K562 (cell line): ENCODE measurements at regions not wholly inside any gene's neighbourhood (a gene's known extent, or its start where the extent isn't known, plus 50 kb on each side); places are given as distances from the start of the nearest gene placed in this dataset.

ENCODE experiments used
- BCLAF1 ChIP-seq, 2 experiments: fragments of 450-650 bp in 1 of 2; IDR thresholded peaks; 2 replicates each; pipeline ENCODE4 v1.6.1; 2011 to 2017; ENCODE audit warnings: low read depth in 2 of 2, antibody characterized with exemption in 1 of 2, borderline replicate concordance in 1 of 2, low read length in 1 of 2, mild to moderate bottlenecking in 1 of 2, mixed read lengths in 1 of 2; ENCODE audit not compliant: control insufficient read depth in 1 of 2
- E2F3 ChIP-seq: fragments of 250-450 bp; sonication (Bioruptor Pico); IDR thresholded peaks from 2 replicates; pipeline ENCODE4 v1.4.0; 2020; ENCODE audit warnings: mild to moderate bottlenecking
- HDAC6 ChIP-seq: IDR thresholded peaks from 2 replicates; pipeline ENCODE4 v1.6.1; 2012; ENCODE audit warnings: low read depth, mild to moderate bottlenecking, control low read depth, inconsistent platforms, low read length, moderate library complexity
- HDAC8 ChIP-seq: fragments of 450-650 bp; IDR thresholded peaks from 2 replicates; pipeline ENCODE4 v1.6.1; 2016; ENCODE audit warnings: mild to moderate bottlenecking, missing genetic modification characterization, moderate library complexity, missing compliant biosample characterization
- KAT7 ChIP-seq: sonication (generic); formaldehyde crosslinking; IDR thresholded peaks from 2 replicates; pipeline ENCODE4 v1.8.0; 2022; ENCODE audit warnings: missing genetic modification reagents, mild to moderate bottlenecking, borderline replicate concordance
- MECOM ChIP-seq: fragments of 250-450 bp; sonication (Bioruptor Pico); IDR thresholded peaks from 2 replicates; pipeline ENCODE4 v1.8.0; 2022; ENCODE audit warnings: inconsistent platforms
- NFRKB ChIP-seq: fragments of 450-650 bp; IDR thresholded peaks from 2 replicates; pipeline ENCODE4 v1.6.1; 2016; ENCODE audit warnings: low read depth
- POLR2G ChIP-seq: fragments of 200-400 bp; formaldehyde crosslinking; IDR thresholded peaks from 2 replicates; pipeline ENCODE4 v1.6.1; 2017; ENCODE audit warnings: low read depth, mild to moderate bottlenecking, antibody characterized with exemption, low read length, moderate library complexity
- RCOR1 ChIP-seq, 2 experiments: IDR thresholded peaks; 2 replicates each; pipeline ENCODE4 v1.6.1; 2012; ENCODE audit warnings: low read depth in 2 of 2, low read length in 2 of 2, borderline replicate concordance in 1 of 2, improper control_type of control experiment in 1 of 2
- RREB1 ChIP-seq: fragments of 250-450 bp; sonication (Bioruptor Pico); IDR thresholded peaks from 2 replicates; pipeline ENCODE4 v1.4.0; 2020
- SETDB1 ChIP-seq: IDR thresholded peaks from one replicate; pipeline ENCODE4 v1.6.1; 2012; ENCODE audit warnings: low read length, control low read depth, inconsistent platforms
- TF ChIP-seq, protein P1 (sequence below): fragments of 450-650 bp; IDR thresholded peaks from 2 replicates; pipeline ENCODE4 v1.6.1; 2014; ENCODE audit warnings: low read depth, mild to moderate bottlenecking, moderate library complexity, borderline replicate concordance
- TF ChIP-seq, protein P2 (sequence below): IDR thresholded peaks from 3 replicates; pipeline ENCODE4 v1.6.1; 2011; ENCODE audit warnings: borderline replicate concordance, mild to moderate bottlenecking, moderate library complexity; ENCODE audit not compliant: insufficient read length; ENCODE audit errors: extremely low read depth

DNA sequence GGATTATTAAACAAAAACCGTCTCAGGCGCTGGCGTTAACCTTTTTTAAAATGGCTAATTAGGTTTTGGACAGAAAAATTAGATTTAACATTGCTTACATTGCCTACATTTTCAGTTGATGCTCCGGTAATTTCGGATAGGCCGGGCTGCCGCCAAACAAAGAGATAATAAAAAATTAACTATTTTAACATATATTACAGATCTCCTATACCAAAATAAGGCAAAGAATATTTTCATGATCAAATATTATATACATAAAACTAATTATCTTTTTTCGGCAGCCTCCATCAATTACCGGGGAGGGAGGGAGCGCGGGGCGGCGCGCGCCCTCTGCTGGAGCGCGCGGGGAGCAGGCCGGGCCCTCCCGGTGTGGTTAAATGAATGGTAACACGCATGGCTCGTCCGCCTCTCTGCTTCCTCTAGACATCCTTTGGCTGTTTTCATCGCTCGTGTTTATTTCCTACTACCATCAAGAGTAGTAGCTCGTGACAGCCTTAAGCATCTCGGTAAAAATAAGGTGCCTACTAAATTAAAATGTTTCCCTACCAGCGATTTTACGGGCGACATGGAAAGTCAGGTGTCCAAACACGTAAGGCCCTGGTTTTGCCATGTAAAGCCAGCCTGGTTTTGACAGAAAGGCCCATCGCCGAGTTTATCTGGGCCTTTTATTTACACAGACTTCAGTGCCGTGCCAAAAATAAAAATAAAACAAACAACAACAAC lies 52.4 kb upstream of the TMEM33 start (continued):
- TF ChIP-seq, protein P1, sequence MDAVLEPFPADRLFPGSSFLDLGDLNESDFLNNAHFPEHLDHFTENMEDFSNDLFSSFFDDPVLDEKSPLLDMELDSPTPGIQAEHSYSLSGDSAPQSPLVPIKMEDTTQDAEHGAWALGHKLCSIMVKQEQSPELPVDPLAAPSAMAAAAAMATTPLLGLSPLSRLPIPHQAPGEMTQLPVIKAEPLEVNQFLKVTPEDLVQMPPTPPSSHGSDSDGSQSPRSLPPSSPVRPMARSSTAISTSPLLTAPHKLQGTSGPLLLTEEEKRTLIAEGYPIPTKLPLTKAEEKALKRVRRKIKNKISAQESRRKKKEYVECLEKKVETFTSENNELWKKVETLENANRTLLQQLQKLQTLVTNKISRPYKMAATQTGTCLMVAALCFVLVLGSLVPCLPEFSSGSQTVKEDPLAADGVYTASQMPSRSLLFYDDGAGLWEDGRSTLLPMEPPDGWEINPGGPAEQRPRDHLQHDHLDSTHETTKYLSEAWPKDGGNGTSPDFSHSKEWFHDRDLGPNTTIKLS: no peak
- TF ChIP-seq E2F3 (no peak), RCOR1 (IDR thresholded peaks at IDR 0.05; ENCODE audit: borderline replicate concordance in 1 of 2, low read depth in 2 of 2, low read length in 2 of 2) (no peak), HDAC6 (no peak), RREB1 (CRISPR knock-in tag) (no peak), NFRKB (no peak), KAT7 (CRISPR knock-in tag) (no peak), HDAC8 (tag) (no peak), POLR2G (no peak), SETDB1 (no peak), MECOM (CRISPR knock-in tag) (no peak), BCLAF1 (IDR thresholded peaks at IDR 0.05; ENCODE audit: borderline replicate concordance in 1 of 2, control insufficient read depth in 1 of 2, low read depth in 2 of 2, low read length in 1 of 2) (no peak)
- TF ChIP-seq, protein P2, sequence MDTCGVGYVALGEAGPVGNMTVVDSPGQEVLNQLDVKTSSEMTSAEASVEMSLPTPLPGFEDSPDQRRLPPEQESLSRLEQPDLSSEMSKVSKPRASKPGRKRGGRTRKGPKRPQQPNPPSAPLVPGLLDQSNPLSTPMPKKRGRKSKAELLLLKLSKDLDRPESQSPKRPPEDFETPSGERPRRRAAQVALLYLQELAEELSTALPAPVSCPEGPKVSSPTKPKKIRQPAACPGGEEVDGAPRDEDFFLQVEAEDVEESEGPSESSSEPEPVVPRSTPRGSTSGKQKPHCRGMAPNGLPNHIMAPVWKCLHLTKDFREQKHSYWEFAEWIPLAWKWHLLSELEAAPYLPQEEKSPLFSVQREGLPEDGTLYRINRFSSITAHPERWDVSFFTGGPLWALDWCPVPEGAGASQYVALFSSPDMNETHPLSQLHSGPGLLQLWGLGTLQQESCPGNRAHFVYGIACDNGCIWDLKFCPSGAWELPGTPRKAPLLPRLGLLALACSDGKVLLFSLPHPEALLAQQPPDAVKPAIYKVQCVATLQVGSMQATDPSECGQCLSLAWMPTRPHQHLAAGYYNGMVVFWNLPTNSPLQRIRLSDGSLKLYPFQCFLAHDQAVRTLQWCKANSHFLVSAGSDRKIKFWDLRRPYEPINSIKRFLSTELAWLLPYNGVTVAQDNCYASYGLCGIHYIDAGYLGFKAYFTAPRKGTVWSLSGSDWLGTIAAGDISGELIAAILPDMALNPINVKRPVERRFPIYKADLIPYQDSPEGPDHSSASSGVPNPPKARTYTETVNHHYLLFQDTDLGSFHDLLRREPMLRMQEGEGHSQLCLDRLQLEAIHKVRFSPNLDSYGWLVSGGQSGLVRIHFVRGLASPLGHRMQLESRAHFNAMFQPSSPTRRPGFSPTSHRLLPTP: no peak
